Lung microvascular endothelial cell (primary cell): ENCODE measurements at regions not wholly inside any gene's neighbourhood (a gene's known extent, or its start where the extent isn't known, plus 50 kb on each side); places are given as distances from the start of the nearest gene placed in this dataset.
"Not testable (repeated sequence)": the region's sequence is repeated elsewhere in the genome, so short reads cannot be mapped to it uniquely, and the experiment has no call there.

Experiments
- DNase-seq, 2 donors: peaks; one replicate each; pipeline versions ENCODE4 v3.0.0 to v3.0.0-alpha.2; 2010; ENCODE audit warnings: low read depth in 2 of 2

GRCh38 chr12:19822476-19822875 is 383.2 kb downstream of the AEBP2 start:
- DNase-seq, result peak in 1 of 2 donors; percentile 14

GRCh38 chr12:19823326-19823725 is 384.0 kb downstream of the AEBP2 start:
- DNase-seq, result not testable (repeated sequence)

- no peak for DNase-seq
Measured at GRCh38 chr12:19826980-19827550, 387.8 kb downstream of the AEBP2 start.

GRCh38 chr12:19829100-19829853 is 390.0 kb downstream of the AEBP2 start:
- DNase-seq, result no peak

GRCh38 chr12:19830446-19830845 is 391.2 kb downstream of the AEBP2 start:
- no peak for DNase-seq

GRCh38 chr12:19833775-19834501 is 394.6 kb downstream of the AEBP2 start:
- DNase-seq, result no peak

GRCh38 chr12:19834592-19834991 is 395.3 kb downstream of the AEBP2 start:
- DNase-seq, result no peak

- no peak for DNase-seq
Measured at GRCh38 chr12:19836056-19836455, 396.8 kb downstream of the AEBP2 start.

- DNase-seq, result no peak
Measured at GRCh38 chr12:19836456-19836855, 397.2 kb downstream of the AEBP2 start.

- no peak for DNase-seq
Measured at GRCh38 chr12:19837543-19837942, 398.3 kb downstream of the AEBP2 start.

- DNase-seq, result no peak
Measured at GRCh38 chr12:19841451-19841850, 402.2 kb downstream of the AEBP2 start.

GRCh38 chr12:19842116-19842515 is 402.8 kb downstream of the AEBP2 start:
- DNase-seq, result no peak

- no peak for DNase-seq
Measured at GRCh38 chr12:19844224-19844623, 404.9 kb downstream of the AEBP2 start.

- DNase-seq, result no peak
Measured at GRCh38 chr12:19846574-19846973, 407.3 kb downstream of the AEBP2 start.

- DNase-seq, result peak in 1 of 2 donors; percentile 59
Measured at GRCh38 chr12:19847294-19848059, 408.2 kb downstream of the AEBP2 start.

- DNase-seq, result no peak
Measured at GRCh38 chr12:19848421-19848820, 409.1 kb downstream of the AEBP2 start.

GRCh38 chr12:19849208-19849607 is 409.9 kb downstream of the AEBP2 start:
- no peak for DNase-seq

- no peak for DNase-seq
Measured at GRCh38 chr12:19850346-19851065, 411.2 kb downstream of the AEBP2 start.

- no peak for DNase-seq
Measured at GRCh38 chr12:19852100-19852855, 413.0 kb downstream of the AEBP2 start.

GRCh38 chr12:19855851-19856250 is 416.6 kb downstream of the AEBP2 start:
- no peak for DNase-seq
